LHCN-M2 (cell line): ENCODE measurements at regions not wholly inside any gene's neighbourhood (a gene's known extent, or its start where the extent isn't known, plus 50 kb on each side); places are given as distances from the start of the nearest gene placed in this dataset.
"Not testable (repeated sequence)": the region's sequence is repeated elsewhere in the genome, so short reads cannot be mapped to it uniquely, and the experiment has no call there.

Experiments
- DNase-seq: peaks from one replicate; pipeline ENCODE4 v3.0.0-alpha.2; 2012; ENCODE audit warnings: low read depth

GRCh38 chr7:86592185-86592584 is 51.5 kb upstream of the GRM3 start:
- no peak for DNase-seq

GRCh38 chr7:86574006-86574405 is 69.7 kb upstream of the GRM3 start:
- DNase-seq = no peak

GRCh38 chr7:86558680-86559501 is 84.8 kb upstream of the GRM3 start:
- DNase-seq = no peak

- DNase-seq = no peak
These were observed 109.1 kb upstream of the GRM3 start for GRCh38 chr7:86534641-86535040.

GRCh38 chr7:86504229-86504628 is 139.5 kb upstream of the GRM3 start:
- no peak for DNase-seq

GRCh38 chr7:86499986-86500385 is 143.7 kb upstream of the GRM3 start:
- no peak for DNase-seq

- DNase-seq = no peak
These were observed 157.9 kb upstream of the GRM3 start for GRCh38 chr7:86485827-86486226.

GRCh38 chr7:86479144-86479543 is 164.6 kb upstream of the GRM3 start:
- no peak for DNase-seq

- no peak for DNase-seq
These were observed 166.3 kb upstream of the GRM3 start for GRCh38 chr7:86477343-86477935.

GRCh38 chr7:86470763-86471162 is 172.9 kb upstream of the GRM3 start:
- no peak for DNase-seq

- peak; percentile 64 for DNase-seq
These were observed 173.9 kb upstream of the GRM3 start for GRCh38 chr7:86469680-86470295.

GRCh38 chr7:86454753-86455152 is 189.0 kb upstream of the GRM3 start:
- no peak for DNase-seq

GRCh38 chr7:86453454-86453853 is 190.3 kb upstream of the GRM3 start:
- DNase-seq = no peak

- DNase-seq = no peak
These were observed 194.9 kb upstream of the GRM3 start for GRCh38 chr7:86448856-86449255.

GRCh38 chr7:86445285-86445684 is 198.4 kb upstream of the GRM3 start:
- DNase-seq = no peak

GRCh38 chr7:86444245-86444644 is 199.5 kb upstream of the GRM3 start:
- DNase-seq = no peak

- not testable (repeated sequence) for DNase-seq
These were observed 203.3 kb upstream of the GRM3 start for GRCh38 chr7:86440420-86440819.

- no peak for DNase-seq
These were observed 205.7 kb upstream of the GRM3 start for GRCh38 chr7:86437951-86438450.

GRCh38 chr7:86431761-86432160 is 211.9 kb upstream of the GRM3 start:
- no peak for DNase-seq

GRCh38 chr7:86411814-86412213 is 231.9 kb upstream of the GRM3 start:
- DNase-seq = no peak

GRCh38 chr7:86407291-86407690 is 236.4 kb upstream of the GRM3 start:
- DNase-seq = no peak

- DNase-seq = no peak
These were observed 251.9 kb upstream of the GRM3 start for GRCh38 chr7:86391813-86392212.

- not testable (repeated sequence) for DNase-seq
These were observed 268.1 kb upstream of the GRM3 start for GRCh38 chr7:86375602-86376001.
